ENCODE measurements at regions not wholly inside any gene's neighbourhood (a gene's known extent, or its start where the extent isn't known, plus 50 kb on each side); places are given as distances from the start of the nearest gene placed in this dataset.

DNA sequence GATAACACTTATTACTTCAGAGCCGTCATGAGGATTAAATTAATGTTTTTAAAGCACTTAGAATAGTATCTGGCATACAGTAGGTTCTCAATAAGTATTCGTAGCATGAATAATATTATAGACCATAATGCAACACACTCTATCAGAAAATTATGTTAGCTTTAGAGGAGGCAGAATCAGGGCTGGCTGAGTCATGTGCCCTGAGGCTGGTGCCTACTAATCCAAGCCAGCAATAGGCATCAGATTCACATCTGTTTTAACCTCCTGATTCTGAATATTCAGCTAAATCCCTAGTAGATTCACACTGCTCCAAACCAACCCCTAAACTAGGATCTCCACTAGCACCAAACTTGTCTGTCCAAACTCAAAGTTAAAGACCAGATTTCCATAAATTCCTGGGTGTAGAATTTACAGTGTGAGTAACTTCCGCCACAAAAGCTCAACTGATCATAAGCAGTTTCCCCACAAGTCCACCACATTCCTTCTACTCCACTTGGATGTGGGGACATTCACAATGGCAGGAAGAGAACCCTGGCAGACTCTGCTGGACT is 170.0 kb upstream of the DAPK1 start:
- TF ChIP-seq, protein P1, sequence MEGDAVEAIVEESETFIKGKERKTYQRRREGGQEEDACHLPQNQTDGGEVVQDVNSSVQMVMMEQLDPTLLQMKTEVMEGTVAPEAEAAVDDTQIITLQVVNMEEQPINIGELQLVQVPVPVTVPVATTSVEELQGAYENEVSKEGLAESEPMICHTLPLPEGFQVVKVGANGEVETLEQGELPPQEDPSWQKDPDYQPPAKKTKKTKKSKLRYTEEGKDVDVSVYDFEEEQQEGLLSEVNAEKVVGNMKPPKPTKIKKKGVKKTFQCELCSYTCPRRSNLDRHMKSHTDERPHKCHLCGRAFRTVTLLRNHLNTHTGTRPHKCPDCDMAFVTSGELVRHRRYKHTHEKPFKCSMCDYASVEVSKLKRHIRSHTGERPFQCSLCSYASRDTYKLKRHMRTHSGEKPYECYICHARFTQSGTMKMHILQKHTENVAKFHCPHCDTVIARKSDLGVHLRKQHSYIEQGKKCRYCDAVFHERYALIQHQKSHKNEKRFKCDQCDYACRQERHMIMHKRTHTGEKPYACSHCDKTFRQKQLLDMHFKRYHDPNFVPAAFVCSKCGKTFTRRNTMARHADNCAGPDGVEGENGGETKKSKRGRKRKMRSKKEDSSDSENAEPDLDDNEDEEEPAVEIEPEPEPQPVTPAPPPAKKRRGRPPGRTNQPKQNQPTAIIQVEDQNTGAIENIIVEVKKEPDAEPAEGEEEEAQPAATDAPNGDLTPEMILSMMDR (IDR thresholded peaks at IDR 0.05) = no peak
- no peak for TF ChIP-seq POLR2AphosphoS5 (IDR thresholded peaks at IDR 0.05)
- no peak for TF ChIP-seq POLR2A (IDR thresholded peaks at IDR 0.05)
- TF ChIP-seq EP300 (IDR thresholded peaks at IDR 0.05) = no peak

Measured in stomach (tissue), 4 donors.